Ovary (tissue), 3 donors: ENCODE measurements at regions not wholly inside any gene's neighbourhood (a gene's known extent, or its start where the extent isn't known, plus 50 kb on each side); places are given as distances from the start of the nearest gene placed in this dataset.

Source experiments
- EP300 ChIP-seq: sonication (generic); formaldehyde crosslinking; IDR thresholded peaks from one replicate; pipeline ENCODE4 v1.6.1; 2017; ENCODE audit warnings: antibody characterized with exemption
- POLR2A ChIP-seq: fragments of 450-650 bp; IDR thresholded peaks from one replicate; pipeline ENCODE4 v1.6.1; 2017; ENCODE audit warnings: antibody characterized with exemption, mild to moderate bottlenecking, moderate library complexity
- TF ChIP-seq, protein P1 (sequence below), 3 donors: fragments of 450-650 bp in 2 of 3; fragments of 200-600 bp in 1 of 3; IDR thresholded peaks; one replicate each; pipeline versions ENCODE4 v1.5.1 to v1.8.0; 2016 to 2022; ENCODE audit warnings: antibody characterized with exemption in 3 of 3, mild to moderate bottlenecking in 1 of 3
- donor health status: DM: no; HTN: no; CAD: no.

- TF ChIP-seq POLR2A (no peak), EP300 (no peak)
- TF ChIP-seq, protein P1, sequence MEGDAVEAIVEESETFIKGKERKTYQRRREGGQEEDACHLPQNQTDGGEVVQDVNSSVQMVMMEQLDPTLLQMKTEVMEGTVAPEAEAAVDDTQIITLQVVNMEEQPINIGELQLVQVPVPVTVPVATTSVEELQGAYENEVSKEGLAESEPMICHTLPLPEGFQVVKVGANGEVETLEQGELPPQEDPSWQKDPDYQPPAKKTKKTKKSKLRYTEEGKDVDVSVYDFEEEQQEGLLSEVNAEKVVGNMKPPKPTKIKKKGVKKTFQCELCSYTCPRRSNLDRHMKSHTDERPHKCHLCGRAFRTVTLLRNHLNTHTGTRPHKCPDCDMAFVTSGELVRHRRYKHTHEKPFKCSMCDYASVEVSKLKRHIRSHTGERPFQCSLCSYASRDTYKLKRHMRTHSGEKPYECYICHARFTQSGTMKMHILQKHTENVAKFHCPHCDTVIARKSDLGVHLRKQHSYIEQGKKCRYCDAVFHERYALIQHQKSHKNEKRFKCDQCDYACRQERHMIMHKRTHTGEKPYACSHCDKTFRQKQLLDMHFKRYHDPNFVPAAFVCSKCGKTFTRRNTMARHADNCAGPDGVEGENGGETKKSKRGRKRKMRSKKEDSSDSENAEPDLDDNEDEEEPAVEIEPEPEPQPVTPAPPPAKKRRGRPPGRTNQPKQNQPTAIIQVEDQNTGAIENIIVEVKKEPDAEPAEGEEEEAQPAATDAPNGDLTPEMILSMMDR (IDR thresholded peaks at IDR 0.05) = no peak
These were observed 379.1 kb upstream of the TEX13C start for GRCh38 chrX:124940531-124940930.
